ENCODE measurements at regions not wholly inside any gene's neighbourhood (a gene's known extent, or its start where the extent isn't known, plus 50 kb on each side); places are given as distances from the start of the nearest gene placed in this dataset.

- Histone ChIP-seq H3K4me3 (ENCODE audit: low read depth, low read length, poor library complexity, severe bottlenecking) (no peak overlapping the region), H3K4me2 (ENCODE audit: low read length) (no peak overlapping the region), H3K4me1 (ENCODE audit: insufficient read depth, low read length, poor library complexity, severe bottlenecking) (no peaks in the 10 kb centered on the region), H4K20me1 (ENCODE audit: insufficient read depth, low read length) (no peaks in the 10 kb centered on the region), H3K79me2 (ENCODE audit: insufficient read depth, low read depth, low read length) (no peaks in the 10 kb centered on the region), H2AFZ (ENCODE audit: low read length) (no peak overlapping the region), H3K36me3 (ENCODE audit: insufficient read depth, low read length) (no peaks in the 10 kb centered on the region), H3K9me2 (ENCODE audit: insufficient read depth, low read length) (no peaks in the 10 kb centered on the region), H3K27ac (ENCODE audit: low read depth, low read length, poor library complexity, severe bottlenecking) (no peak overlapping the region), H3K9me3 (ENCODE audit: low read length) (no peaks in the 10 kb centered on the region)
- CTCF ChIA-PET (ENCODE audit: unreplicated experiment), result no interaction called here
- no peak for TF ChIP-seq EZH2phosphoT487 (IDR thresholded peaks at IDR 0.05; ENCODE audit: borderline replicate concordance, low read depth, low read length)
- TF ChIP-seq, protein P1, sequence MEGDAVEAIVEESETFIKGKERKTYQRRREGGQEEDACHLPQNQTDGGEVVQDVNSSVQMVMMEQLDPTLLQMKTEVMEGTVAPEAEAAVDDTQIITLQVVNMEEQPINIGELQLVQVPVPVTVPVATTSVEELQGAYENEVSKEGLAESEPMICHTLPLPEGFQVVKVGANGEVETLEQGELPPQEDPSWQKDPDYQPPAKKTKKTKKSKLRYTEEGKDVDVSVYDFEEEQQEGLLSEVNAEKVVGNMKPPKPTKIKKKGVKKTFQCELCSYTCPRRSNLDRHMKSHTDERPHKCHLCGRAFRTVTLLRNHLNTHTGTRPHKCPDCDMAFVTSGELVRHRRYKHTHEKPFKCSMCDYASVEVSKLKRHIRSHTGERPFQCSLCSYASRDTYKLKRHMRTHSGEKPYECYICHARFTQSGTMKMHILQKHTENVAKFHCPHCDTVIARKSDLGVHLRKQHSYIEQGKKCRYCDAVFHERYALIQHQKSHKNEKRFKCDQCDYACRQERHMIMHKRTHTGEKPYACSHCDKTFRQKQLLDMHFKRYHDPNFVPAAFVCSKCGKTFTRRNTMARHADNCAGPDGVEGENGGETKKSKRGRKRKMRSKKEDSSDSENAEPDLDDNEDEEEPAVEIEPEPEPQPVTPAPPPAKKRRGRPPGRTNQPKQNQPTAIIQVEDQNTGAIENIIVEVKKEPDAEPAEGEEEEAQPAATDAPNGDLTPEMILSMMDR (conservative IDR thresholded peaks at IDR 0.05; ENCODE audit: low read length), result no peak
- no TSS peak for BruUV-seq (replicated peaks)
- intact Hi-C loops (cut with micrococcal nuclease; ENCODE audit: unreplicated experiment), result no loop called here
- POLR2A ChIA-PET, result no interaction called here
- DNase-seq (ENCODE audit: low spot score), result no peak
These were observed 495.2 kb upstream of the IGFBP7 start for GRCh38 chr4:57605376-57605775.

DNA sequence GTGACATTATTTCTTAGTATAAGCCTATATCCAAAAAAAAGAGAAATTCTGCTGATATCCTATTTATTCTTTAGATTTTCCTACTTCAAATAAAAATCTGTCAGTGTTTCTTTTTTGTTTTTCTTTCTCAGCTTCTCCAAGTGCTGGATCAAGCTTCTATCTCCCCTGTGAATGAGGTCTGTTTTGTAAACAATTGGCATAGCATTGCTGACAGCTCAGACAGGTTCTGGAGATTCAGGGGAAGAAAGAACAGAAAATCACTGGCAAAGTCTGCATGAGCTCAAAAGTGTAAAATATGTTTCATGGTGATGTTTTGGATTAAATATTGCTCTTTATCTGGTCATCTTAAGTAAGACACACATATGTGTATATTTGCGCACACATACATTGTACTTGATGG is 492.0 kb upstream of the IGFBP7 start:
- no peak overlapping the region for H3K27ac ChIP-seq (ENCODE audit: low read depth, low read length, poor library complexity, severe bottlenecking)
- H3K4me2 ChIP-seq (ENCODE audit: low read length), result no peak overlapping the region
- BruUV-seq (replicated peaks), result no TSS peak
- no peaks in the 10 kb centered on the region for H3K79me2 ChIP-seq (ENCODE audit: insufficient read depth, low read depth, low read length)
- no peak overlapping the region for H3K4me3 ChIP-seq (ENCODE audit: low read depth, low read length, poor library complexity, severe bottlenecking)
- TF ChIP-seq, protein P1 (conservative IDR thresholded peaks at IDR 0.05; ENCODE audit: low read length), result no peak
- TF ChIP-seq EZH2phosphoT487 (IDR thresholded peaks at IDR 0.05; ENCODE audit: borderline replicate concordance, low read depth, low read length), result no peak
- no peaks in the 10 kb centered on the region for H4K20me1 ChIP-seq (ENCODE audit: insufficient read depth, low read length)
- ChIA-PET POLR2A (no interaction called here), CTCF (ENCODE audit: unreplicated experiment) (no interaction called here)
- no peaks in the 10 kb centered on the region for H3K36me3 ChIP-seq (ENCODE audit: insufficient read depth, low read length)
- no peaks in the 10 kb centered on the region for H3K9me3 ChIP-seq (ENCODE audit: low read length)
- H2AFZ ChIP-seq (ENCODE audit: low read length), result no peak overlapping the region
- no peaks in the 10 kb centered on the region for H3K9me2 ChIP-seq (ENCODE audit: insufficient read depth, low read length)
- intact Hi-C loops (cut with micrococcal nuclease; ENCODE audit: unreplicated experiment), result no loop called here
- H3K4me1 ChIP-seq (ENCODE audit: insufficient read depth, low read length, poor library complexity, severe bottlenecking), result no peaks in the 10 kb centered on the region
- no peak for DNase-seq (ENCODE audit: low spot score)

DNA sequence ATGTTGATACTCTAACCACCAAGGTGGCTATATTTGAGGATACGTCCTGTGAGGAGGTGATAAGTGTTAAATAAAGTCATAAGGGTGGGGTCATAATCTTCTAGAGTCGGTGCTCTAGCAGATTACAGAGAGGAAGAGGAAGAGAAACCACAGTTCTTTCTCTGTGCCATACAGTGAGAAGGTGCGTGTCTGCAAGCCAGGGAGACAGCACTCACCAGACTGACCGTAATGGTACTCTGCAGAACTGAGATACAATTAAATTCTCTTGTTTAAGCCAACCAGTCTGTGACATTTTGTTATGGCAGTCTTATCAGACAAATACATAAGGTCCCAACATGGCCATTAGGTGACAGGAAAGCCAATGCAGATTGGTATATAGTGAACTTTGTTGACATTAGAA is 480.9 kb upstream of the IGFBP7 start:
- H3K4me3 ChIP-seq (ENCODE audit: low read depth, low read length, poor library complexity, severe bottlenecking), result no peak overlapping the region
- ChIA-PET CTCF (ENCODE audit: unreplicated experiment) (no interaction called here), POLR2A (no interaction called here)
- intact Hi-C loops (cut with micrococcal nuclease; ENCODE audit: unreplicated experiment), result no loop called here
- H4K20me1 ChIP-seq (ENCODE audit: insufficient read depth, low read length), result no peaks in the 10 kb centered on the region
- no peak overlapping the region for H3K4me2 ChIP-seq (ENCODE audit: low read length)
- no peaks in the 10 kb centered on the region for H3K36me3 ChIP-seq (ENCODE audit: insufficient read depth, low read length)
- no peaks in the 10 kb centered on the region for H3K79me2 ChIP-seq (ENCODE audit: insufficient read depth, low read depth, low read length)
- TF ChIP-seq, protein P1 (conservative IDR thresholded peaks at IDR 0.05; ENCODE audit: low read length), result no peak
- no peak for TF ChIP-seq EZH2phosphoT487 (IDR thresholded peaks at IDR 0.05; ENCODE audit: borderline replicate concordance, low read depth, low read length)
- no peak overlapping the region for H3K27ac ChIP-seq (ENCODE audit: low read depth, low read length, poor library complexity, severe bottlenecking)
- no peak overlapping the region for H2AFZ ChIP-seq (ENCODE audit: low read length)
- H3K4me1 ChIP-seq (ENCODE audit: insufficient read depth, low read length, poor library complexity, severe bottlenecking), result no peaks in the 10 kb centered on the region
- no peaks in the 10 kb centered on the region for H3K9me2 ChIP-seq (ENCODE audit: insufficient read depth, low read length)
- no peak for DNase-seq (ENCODE audit: low spot score)
- H3K9me3 ChIP-seq (ENCODE audit: low read length), result no peaks in the 10 kb centered on the region
- BruUV-seq (replicated peaks), result no TSS peak
